ENCODE measurements at regions not wholly inside any gene's neighbourhood (a gene's known extent, or its start where the extent isn't known, plus 50 kb on each side); places are given as distances from the start of the nearest gene placed in this dataset.
"Not testable (repeated sequence)": the region's sequence is repeated elsewhere in the genome, so short reads cannot be mapped to it uniquely, and the experiment has no call there.

GRCh38 chr2:78145997-78146722, 624.0 kb upstream of the LRRTM4 start:
- TF ChIP-seq, protein P1, sequence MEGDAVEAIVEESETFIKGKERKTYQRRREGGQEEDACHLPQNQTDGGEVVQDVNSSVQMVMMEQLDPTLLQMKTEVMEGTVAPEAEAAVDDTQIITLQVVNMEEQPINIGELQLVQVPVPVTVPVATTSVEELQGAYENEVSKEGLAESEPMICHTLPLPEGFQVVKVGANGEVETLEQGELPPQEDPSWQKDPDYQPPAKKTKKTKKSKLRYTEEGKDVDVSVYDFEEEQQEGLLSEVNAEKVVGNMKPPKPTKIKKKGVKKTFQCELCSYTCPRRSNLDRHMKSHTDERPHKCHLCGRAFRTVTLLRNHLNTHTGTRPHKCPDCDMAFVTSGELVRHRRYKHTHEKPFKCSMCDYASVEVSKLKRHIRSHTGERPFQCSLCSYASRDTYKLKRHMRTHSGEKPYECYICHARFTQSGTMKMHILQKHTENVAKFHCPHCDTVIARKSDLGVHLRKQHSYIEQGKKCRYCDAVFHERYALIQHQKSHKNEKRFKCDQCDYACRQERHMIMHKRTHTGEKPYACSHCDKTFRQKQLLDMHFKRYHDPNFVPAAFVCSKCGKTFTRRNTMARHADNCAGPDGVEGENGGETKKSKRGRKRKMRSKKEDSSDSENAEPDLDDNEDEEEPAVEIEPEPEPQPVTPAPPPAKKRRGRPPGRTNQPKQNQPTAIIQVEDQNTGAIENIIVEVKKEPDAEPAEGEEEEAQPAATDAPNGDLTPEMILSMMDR (conservative IDR thresholded peaks at IDR 0.05; ENCODE audit: low read depth), result no peak
- no peak overlapping the region for H3K27ac ChIP-seq
- POLR2A ChIA-PET (ENCODE audit: low non-redundant PET), result no interaction called here
- no peak for DNase-seq (ENCODE audit: low spot score)
- CTCF ChIA-PET, result no interaction called here

GRCh38 chr2:78147466-78147865, 625.3 kb upstream of the LRRTM4 start:
- TF ChIP-seq, protein P1 (conservative IDR thresholded peaks at IDR 0.05; ENCODE audit: low read depth), result no peak
- H3K27ac ChIP-seq, result no peak overlapping the region
- POLR2A ChIA-PET (ENCODE audit: low non-redundant PET), result no interaction called here
- DNase-seq (ENCODE audit: low spot score), result no peak
- CTCF ChIA-PET, result no interaction called here

GRCh38 chr2:78154586-78154985, 632.4 kb upstream of the LRRTM4 start:
- POLR2A ChIA-PET (ENCODE audit: low non-redundant PET), result no interaction called here
- TF ChIP-seq, protein P1 (conservative IDR thresholded peaks at IDR 0.05; ENCODE audit: low read depth), result no peak
- CTCF ChIA-PET, result no interaction called here
- H3K27ac ChIP-seq, result no peak overlapping the region
- DNase-seq (ENCODE audit: low spot score), result no peak

DNA sequence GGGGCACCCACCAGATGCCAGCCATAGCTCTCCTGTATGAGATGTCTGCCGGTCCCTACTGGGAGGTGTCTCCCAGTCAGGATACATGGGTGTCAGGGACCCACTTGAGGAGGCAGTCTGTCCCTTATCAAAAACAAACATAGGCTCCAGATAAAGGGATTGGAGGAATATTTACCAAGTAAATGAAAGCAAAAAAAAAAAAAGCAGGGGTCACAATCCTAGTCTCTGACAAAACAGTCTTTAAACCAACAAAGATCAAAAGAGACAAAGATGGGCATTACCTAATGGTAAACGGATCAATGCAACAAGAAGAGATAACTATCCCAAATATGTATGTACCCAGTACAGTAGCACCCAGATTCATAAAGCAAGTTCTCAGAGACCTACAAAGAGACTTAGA, 640.0 kb upstream of the LRRTM4 start:
- TF ChIP-seq, protein P1 (conservative IDR thresholded peaks at IDR 0.05; ENCODE audit: low read depth), result no peak
- ChIA-PET POLR2A (ENCODE audit: low non-redundant PET) (no interaction called here), CTCF (no interaction called here)
- no peak for DNase-seq (ENCODE audit: low spot score)
- no peak overlapping the region for H3K27ac ChIP-seq

DNA sequence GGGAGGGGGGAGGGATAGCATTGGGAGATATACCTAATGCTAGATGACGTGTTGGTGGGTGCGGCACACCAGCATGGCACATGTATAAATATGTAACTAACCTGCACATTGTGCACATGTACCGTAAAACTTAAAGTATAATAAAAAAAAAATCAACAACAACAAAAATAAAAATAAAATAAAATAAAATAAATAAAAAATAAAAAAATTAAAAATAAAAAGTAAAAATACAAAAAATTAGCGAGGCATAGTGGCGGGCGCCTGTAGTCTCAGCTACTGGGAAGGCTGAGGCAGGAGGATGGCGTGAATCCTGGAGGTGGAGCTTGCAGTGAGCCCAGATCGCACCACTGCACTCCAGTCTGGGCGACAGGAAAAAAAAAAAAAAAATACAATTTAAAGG, 650.0 kb upstream of the LRRTM4 start:
- DNase-seq (ENCODE audit: low spot score); H3K27ac ChIP-seq; POLR2A ChIA-PET (ENCODE audit: low non-redundant PET); CTCF ChIA-PET: not testable (repeated sequence)

DNA sequence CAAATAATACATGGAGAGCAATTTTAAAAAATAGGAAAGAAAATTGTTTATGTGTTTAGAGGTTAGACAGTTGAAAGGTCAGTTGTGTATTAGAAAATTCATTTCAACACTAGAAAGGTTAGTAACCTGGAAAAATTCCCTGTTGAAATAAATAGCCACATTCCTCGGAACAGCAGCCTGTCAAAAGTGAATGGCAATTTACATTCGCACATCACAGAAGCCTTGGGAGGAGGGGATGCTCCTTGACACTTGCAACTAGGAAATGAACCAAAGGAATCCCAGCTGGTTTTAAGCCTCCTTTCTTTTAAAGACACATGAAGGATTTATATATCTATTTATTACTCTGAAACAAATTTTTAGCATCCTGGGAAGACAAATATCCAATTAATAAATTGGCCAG, 653.5 kb upstream of the LRRTM4 start:
- DNase-seq (ENCODE audit: low spot score), result no peak
- ChIA-PET POLR2A (ENCODE audit: low non-redundant PET) (interaction anchor here (0.6 kb wide), 1 partner anchor 521 kb away, joined by 4 read pairs; no protein-coding TSS in a partner anchor), CTCF (interaction anchor here (0.6 kb wide), 1 partner anchor 150 kb away, joined by 3 read pairs; no protein-coding TSS in a partner anchor)
- TF ChIP-seq, protein P1 (conservative IDR thresholded peaks at IDR 0.05; ENCODE audit: low read depth), result no peak
- no peak overlapping the region for H3K27ac ChIP-seq

- ChIA-PET CTCF (no interaction called here), POLR2A (ENCODE audit: low non-redundant PET) (no interaction called here)
- DNase-seq (ENCODE audit: low spot score), result no peak
- H3K27ac ChIP-seq, result no peak overlapping the region
- TF ChIP-seq, protein P1 (conservative IDR thresholded peaks at IDR 0.05; ENCODE audit: low read depth), result no peak
Measured at GRCh38 chr2:78201064-78201575, 678.9 kb upstream of the LRRTM4 start.

Measured in RWPE1 (cell line).